Mesenchymal stem cell (in vitro differentiated cells and primary cell): ENCODE measurements at regions not wholly inside any gene's neighbourhood (a gene's known extent, or its start where the extent isn't known, plus 50 kb on each side); places are given as distances from the start of the nearest gene placed in this dataset.

Experiments used
- DNase-seq: peaks from one replicate; pipeline ENCODE4 v3.0.0-alpha.2; 2013
- H2AFZ ChIP-seq: one replicate; pipeline ENCODE4 v1.6.1; 2013; ENCODE audit warnings: low read depth, mild to moderate bottlenecking, control low read depth, inconsistent platforms, low read length, moderate library complexity
- H2AK5ac ChIP-seq: 2 replicates; pipeline ENCODE4 v1.6.1; 2013; ENCODE audit warnings: low read length, moderate library complexity, mild to moderate bottlenecking, inconsistent platforms; ENCODE audit not compliant: severe bottlenecking
- H2BK120ac ChIP-seq: one replicate; pipeline ENCODE4 v1.6.1; 2013; ENCODE audit warnings: low read depth, mild to moderate bottlenecking, inconsistent platforms, low read length, moderate library complexity
- H2BK12ac ChIP-seq, 2 experiments: one replicate each; pipeline ENCODE4 v1.6.1; 2013; ENCODE audit warnings: inconsistent platforms in 2 of 2, low read length in 2 of 2, mild to moderate bottlenecking in 2 of 2, moderate library complexity in 2 of 2, control low read depth in 1 of 2
- H2BK15ac ChIP-seq: one replicate; pipeline ENCODE4 v1.6.1; 2013; ENCODE audit warnings: mild to moderate bottlenecking, low read depth, inconsistent platforms; ENCODE audit not compliant: poor library complexity, severe bottlenecking
- H2BK5ac ChIP-seq: 2 replicates; pipeline ENCODE4 v1.6.1; 2013; ENCODE audit warnings: low read depth, mild to moderate bottlenecking, low read length, control low read depth, inconsistent platforms; ENCODE audit not compliant: poor library complexity, severe bottlenecking
- H3K14ac ChIP-seq, 2 experiments: one replicate each; pipeline ENCODE4 v1.6.1; 2013; ENCODE audit warnings: inconsistent platforms in 2 of 2, low read length in 2 of 2, control low read depth in 1 of 2, mild to moderate bottlenecking in 1 of 2, moderate library complexity in 1 of 2
- H3K18ac ChIP-seq, 2 experiments: one replicate each; pipeline ENCODE4 v1.6.1; 2013; ENCODE audit warnings: inconsistent platforms in 2 of 2, low read length in 2 of 2, control low read depth in 1 of 2, low read depth in 1 of 2, mild to moderate bottlenecking in 1 of 2
- H3K23ac ChIP-seq, 2 experiments: one replicate each; pipeline ENCODE4 v1.6.1; 2013; ENCODE audit warnings: inconsistent platforms in 2 of 2, low read length in 2 of 2, mild to moderate bottlenecking in 2 of 2, moderate library complexity in 2 of 2, control low read depth in 1 of 2
- H3K27ac ChIP-seq: 2 replicates; pipeline ENCODE4 v1.5.1; 2013; ENCODE audit warnings: mild to moderate bottlenecking, moderate library complexity, low read length, control low read depth, inconsistent platforms; ENCODE audit not compliant: poor library complexity, severe bottlenecking
- H3K27me3 ChIP-seq, 2 experiments: 2 replicates each; pipeline versions ENCODE4 v1.6.1 to v1.7.0; 2013; ENCODE audit warnings: low read length in 2 of 2, mild to moderate bottlenecking in 2 of 2, moderate library complexity in 2 of 2, control low read depth in 1 of 2, inconsistent platforms in 1 of 2; ENCODE audit not compliant: control insufficient read depth in 1 of 2, insufficient read depth in 1 of 2
- H3K36me3 ChIP-seq, 2 experiments: 2 replicates each; pipeline versions ENCODE4 v1.6.1 to v1.7.0; 2013; ENCODE audit warnings: low read length in 2 of 2, control low read depth in 1 of 2, inconsistent platforms in 1 of 2, low read depth in 1 of 2, mild to moderate bottlenecking in 1 of 2; ENCODE audit not compliant: insufficient read depth in 2 of 2, control insufficient read depth in 1 of 2
- H3K4ac ChIP-seq, 2 experiments: one replicate each; pipeline ENCODE4 v1.6.1; 2013; ENCODE audit warnings: inconsistent platforms in 2 of 2, low read length in 2 of 2, mild to moderate bottlenecking in 2 of 2, moderate library complexity in 2 of 2, control low read depth in 1 of 2, low read depth in 1 of 2
- H3K4me1 ChIP-seq: 2 replicates; pipeline ENCODE4 v1.6.1; 2013; ENCODE audit warnings: low read depth, low read length, control low read depth; ENCODE audit not compliant: control insufficient read depth, insufficient read depth
- H3K4me2 ChIP-seq: 2 replicates; pipeline ENCODE4 v1.6.1; 2013; ENCODE audit warnings: low read length, mild to moderate bottlenecking, inconsistent platforms; ENCODE audit not compliant: poor library complexity, severe bottlenecking
- H3K4me3 ChIP-seq, 2 experiments: 2 replicates each; pipeline versions ENCODE4 v1.5.1 to v1.7.0; 2013; ENCODE audit warnings: low read length in 2 of 2, mild to moderate bottlenecking in 2 of 2, control low read depth in 1 of 2, low read depth in 1 of 2; ENCODE audit not compliant: insufficient read depth in 1 of 2
- H3K79me1 ChIP-seq: replicated peaks from 2 replicates; pipeline ENCODE4 v1.6.1; 2013; ENCODE audit warnings: mild to moderate bottlenecking, control low read depth, low read length, inconsistent platforms; ENCODE audit not compliant: poor library complexity, severe bottlenecking
- H3K9ac ChIP-seq: 2 replicates; pipeline ENCODE4 v1.7.0; 2013; ENCODE audit warnings: mild to moderate bottlenecking, low read length, moderate library complexity
- H3K9me3 ChIP-seq: 2 replicates; pipeline ENCODE4 v1.7.0; 2013; ENCODE audit warnings: mild to moderate bottlenecking, low read length; ENCODE audit not compliant: control insufficient read depth
- H4K8ac ChIP-seq: one replicate; pipeline ENCODE4 v1.6.1; 2013; ENCODE audit warnings: inconsistent platforms, mild to moderate bottlenecking, low read length, moderate library complexity
- H4K91ac ChIP-seq: one replicate; pipeline ENCODE4 v1.6.1; 2013; ENCODE audit warnings: mild to moderate bottlenecking, low read length, inconsistent platforms
- WGBS: methylation state at CpG from one replicate; pipeline ENCODE4 v1.1.7; 2013; ENCODE audit warnings: mixed read lengths; 5-methylcytosine and 5-hydroxymethylcytosine counted together

DNA sequence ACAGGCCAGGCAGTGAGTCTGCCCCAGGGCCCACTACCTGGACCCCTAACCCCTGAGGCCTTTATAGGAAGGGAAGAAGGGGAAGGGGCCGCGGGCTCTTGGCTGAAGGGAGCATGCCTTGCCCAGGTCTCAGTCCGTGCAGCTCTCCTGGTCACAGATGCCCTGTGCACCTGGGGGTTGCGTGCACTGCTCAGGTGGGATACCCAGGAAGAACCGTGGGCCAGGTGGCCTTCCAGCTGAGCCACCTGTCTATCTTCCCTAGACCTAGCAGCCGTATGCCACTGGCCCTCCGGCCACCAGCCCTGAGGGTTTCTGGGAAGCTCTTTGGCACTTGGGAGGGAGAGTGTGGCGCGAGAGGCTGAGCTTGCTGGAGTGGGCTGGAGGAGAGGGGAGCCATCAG lies 1178.6 kb downstream of the BRD1 start:
- Histone ChIP-seq H3K9me3 (no peaks in the 10 kb centered on the region), H3K14ac (no peak overlapping the region), H2BK5ac (no peak overlapping the region), H3K4me2 (no peak overlapping the region), H2BK12ac (no peak overlapping the region), H2AK5ac (no peak overlapping the region), H3K79me1 (no peaks in the 10 kb centered on the region), H2BK15ac (no peak overlapping the region), H4K8ac (no peak overlapping the region), H3K18ac (no peak overlapping the region), H2AFZ (no peak overlapping the region), H3K27ac (no peak overlapping the region), H4K91ac (no peak overlapping the region), H3K36me3 (no peaks in the 10 kb centered on the region), H3K9ac (no peak overlapping the region), H3K27me3 (no peaks in the 10 kb centered on the region), H2BK120ac (no peak overlapping the region), H3K4me1 (no peaks in the 10 kb centered on the region), H3K4ac (no peak overlapping the region), H3K4me3 (no peak overlapping the region), H3K23ac (no peak overlapping the region)
- no peak for DNase-seq
- 92% methylated on average over 9 of the region's 9 CpGs for WGBS

DNA sequence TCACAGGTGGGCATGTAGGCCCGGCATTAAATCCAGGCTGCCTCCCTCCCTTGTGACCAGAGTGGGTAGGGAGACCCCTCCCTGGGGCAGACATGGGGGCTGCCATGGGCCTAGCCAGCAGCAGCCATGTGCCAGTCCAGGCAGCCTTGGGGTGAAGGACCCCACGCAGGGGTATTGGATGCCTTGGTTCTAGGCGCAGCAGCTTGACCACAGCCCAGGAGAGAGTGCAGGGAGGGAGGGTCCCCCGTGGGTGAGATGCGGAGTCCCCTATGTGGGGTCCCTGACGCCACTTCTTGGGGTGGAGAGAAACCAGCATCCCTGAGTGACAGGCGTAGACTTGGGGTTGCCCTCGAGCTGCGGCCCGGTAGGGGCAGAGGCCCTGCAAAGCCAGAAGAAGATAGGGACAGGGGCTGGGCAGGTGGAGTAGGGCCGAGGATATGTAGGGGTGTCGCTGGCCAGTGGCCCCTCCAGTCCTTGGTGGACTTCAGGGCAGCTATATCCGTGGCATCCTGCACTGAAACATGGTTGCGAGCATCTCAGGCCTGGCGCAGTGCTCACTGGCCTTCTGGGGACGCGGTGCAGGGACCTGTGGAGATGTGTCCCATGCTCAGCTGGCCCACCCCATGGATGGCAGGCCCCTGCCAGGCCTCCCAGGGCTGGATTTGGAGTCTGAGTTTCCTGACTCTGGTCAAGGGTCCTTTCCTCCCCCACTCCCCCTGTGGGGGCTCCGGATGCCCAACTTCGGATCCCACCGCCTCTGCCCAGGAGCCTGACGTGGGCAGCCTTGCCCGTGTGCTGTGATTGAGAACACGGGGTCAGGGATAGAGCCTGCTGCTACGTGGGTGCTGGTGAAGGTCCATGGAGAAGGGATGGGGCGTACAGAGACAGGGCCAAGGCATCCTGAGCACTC lies 1179.8 kb downstream of the BRD1 start:
- no peak overlapping the region for H3K18ac ChIP-seq
- no peak overlapping the region for H3K27ac ChIP-seq
- DNase-seq: no peak
- no peak overlapping the region for H2AFZ ChIP-seq
- no peak overlapping the region for H2BK12ac ChIP-seq
- no peaks in the 10 kb centered on the region for H3K4me1 ChIP-seq
- H3K36me3 ChIP-seq: no peaks in the 10 kb centered on the region
- H2BK5ac ChIP-seq: no peak overlapping the region
- H3K9me3 ChIP-seq: no peaks in the 10 kb centered on the region
- no peaks in the 10 kb centered on the region for H3K27me3 ChIP-seq
- H3K79me1 ChIP-seq: no peaks in the 10 kb centered on the region
- H3K4ac ChIP-seq: no peak overlapping the region
- H3K23ac ChIP-seq: no peak overlapping the region
- H2BK15ac ChIP-seq: no peak overlapping the region
- 84% methylated on average over 25 of the region's 25 CpGs for WGBS
- H3K4me3 ChIP-seq: no peak overlapping the region
- no peak overlapping the region for H4K91ac ChIP-seq
- H3K9ac ChIP-seq: no peak overlapping the region
- H2AK5ac ChIP-seq: no peak overlapping the region
- H3K4me2 ChIP-seq: no peak overlapping the region
- H2BK120ac ChIP-seq: no peak overlapping the region
- no peak overlapping the region for H4K8ac ChIP-seq
- H3K14ac ChIP-seq: no peak overlapping the region

DNA sequence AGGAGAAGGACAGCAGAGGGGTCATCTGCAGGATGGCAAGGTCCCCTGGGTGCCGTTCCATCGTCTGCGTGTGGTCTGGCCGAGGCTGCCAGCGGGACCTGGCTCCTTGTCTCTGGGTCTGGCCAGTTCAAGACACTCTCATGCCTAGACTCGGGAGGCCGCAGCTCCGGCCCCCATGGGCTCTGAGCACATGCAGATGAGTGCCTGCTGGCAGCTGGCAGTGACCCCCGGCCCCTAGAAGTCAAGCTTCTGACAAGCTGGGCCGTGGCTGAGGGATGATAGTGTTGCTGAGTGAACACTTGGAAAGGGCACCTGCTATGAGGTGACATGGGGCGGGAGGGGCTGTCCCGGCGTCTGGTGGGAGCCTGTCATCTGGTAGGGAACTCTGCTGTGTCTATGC lies 1180.6 kb downstream of the BRD1 start:
- Histone ChIP-seq H4K8ac (no peak overlapping the region), H3K79me1 (no peaks in the 10 kb centered on the region), H3K4me3 (no peak overlapping the region), H3K14ac (no peak overlapping the region), H2BK120ac (no peak overlapping the region), H2BK5ac (no peak overlapping the region), H3K27ac (no peak overlapping the region), H3K4me2 (no peak overlapping the region), H3K23ac (no peak overlapping the region), H3K18ac (no peak overlapping the region), H3K9me3 (no peaks in the 10 kb centered on the region), H3K4ac (no peak overlapping the region), H3K4me1 (no peaks in the 10 kb centered on the region), H2BK15ac (no peak overlapping the region), H3K27me3 (no peaks in the 10 kb centered on the region), H3K36me3 (no peaks in the 10 kb centered on the region), H3K9ac (no peak overlapping the region), H2BK12ac (no peak overlapping the region), H2AFZ (no peak overlapping the region), H2AK5ac (no peak overlapping the region), H4K91ac (no peak overlapping the region)
- DNase-seq: no peak
- WGBS: 83% methylated on average over 13 of the region's 13 CpGs

DNA sequence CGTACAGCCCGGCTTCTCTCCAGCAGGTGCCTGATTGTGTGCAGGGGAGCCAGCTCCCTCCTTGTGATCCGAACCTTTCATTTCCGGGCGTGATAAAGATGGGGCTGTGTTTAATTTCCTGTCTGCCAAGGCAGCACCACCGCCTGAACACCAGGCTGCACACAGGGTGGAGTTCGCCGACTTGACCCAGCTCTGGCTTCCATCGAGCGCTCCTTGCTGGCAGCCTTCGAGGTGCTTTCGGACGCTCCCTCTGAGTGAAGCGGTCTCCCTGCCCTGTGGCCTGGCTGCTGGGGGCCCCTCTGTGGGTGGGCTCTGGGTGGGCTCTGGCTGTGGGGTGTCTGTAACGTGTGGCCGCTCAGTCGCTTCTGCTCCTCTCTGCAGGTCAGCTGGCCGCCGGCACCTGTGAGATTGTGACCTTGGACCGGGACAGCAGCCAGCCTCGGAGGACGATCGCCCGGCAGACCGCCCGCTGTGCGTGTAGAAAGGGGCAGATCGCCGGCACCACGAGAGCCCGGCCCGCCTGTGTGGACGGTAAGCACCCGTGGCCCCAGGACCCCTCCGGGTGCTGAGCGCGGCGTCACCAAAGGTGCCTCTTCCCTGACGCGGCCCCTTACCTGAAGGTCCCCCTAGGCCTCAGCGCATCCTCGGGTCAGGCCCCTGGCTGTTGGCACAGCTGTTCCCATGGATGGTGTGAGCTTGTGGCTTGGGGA lies 1181.3 kb downstream of the BRD1 start:
- WGBS: 95% methylated on average over 40 of the region's 42 CpGs
- Histone ChIP-seq H3K18ac (no peak overlapping the region), H2BK15ac (no peak overlapping the region), H3K14ac (no peak overlapping the region), H3K4ac (no peak overlapping the region), H3K27ac (no peak overlapping the region), H2BK5ac (no peak overlapping the region), H3K23ac (no peak overlapping the region), H2BK120ac (no peak overlapping the region), H2AK5ac (no peak overlapping the region), H3K9ac (no peak overlapping the region), H3K9me3 (no peaks in the 10 kb centered on the region), H2BK12ac (no peak overlapping the region), H3K4me2 (no peak overlapping the region), H3K36me3 (no peaks in the 10 kb centered on the region), H2AFZ (no peak overlapping the region), H3K4me1 (no peaks in the 10 kb centered on the region), H4K91ac (no peak overlapping the region), H4K8ac (no peak overlapping the region), H3K79me1 (no peaks in the 10 kb centered on the region), H3K4me3 (no peak overlapping the region), H3K27me3 (no peaks in the 10 kb centered on the region)
- no peak for DNase-seq
